Hippocampal formation (tissue), 2 donors: ENCODE measurements at regions not wholly inside any gene's neighbourhood (a gene's known extent, or its start where the extent isn't known, plus 50 kb on each side); places are given as distances from the start of the nearest gene placed in this dataset.
"Not testable (repeated sequence)": the region's sequence is repeated elsewhere in the genome, so short reads cannot be mapped to it uniquely, and the experiment has no call there.

ENCODE experiments used
- DNase-seq, 2 donors: peaks; one replicate each; lab custom pipeline; 2025; lab: John Stamatoyannopoulos, UW

- DNase-seq = no peak
Observed at GRCh38 chr13:59352600-59352999, 811.1 kb downstream of the DIAPH3 start.

- DNase-seq = no peak
Observed at GRCh38 chr13:59354665-59355369, 808.9 kb downstream of the DIAPH3 start.

- no peak for DNase-seq
Observed at GRCh38 chr13:59356607-59357006, 807.1 kb downstream of the DIAPH3 start.

- DNase-seq = no peak
Observed at GRCh38 chr13:59358014-59358413, 805.7 kb downstream of the DIAPH3 start.

GRCh38 chr13:59360108-59360507 is 803.6 kb downstream of the DIAPH3 start:
- no peak for DNase-seq

GRCh38 chr13:59360916-59361315 is 802.8 kb downstream of the DIAPH3 start:
- DNase-seq = no peak

- DNase-seq = no peak
Observed at GRCh38 chr13:59363313-59363712, 800.4 kb downstream of the DIAPH3 start.

- DNase-seq = no peak
Observed at GRCh38 chr13:59363947-59364346, 799.8 kb downstream of the DIAPH3 start.

GRCh38 chr13:59364641-59365085 is 799.1 kb downstream of the DIAPH3 start:
- no peak for DNase-seq

GRCh38 chr13:59367467-59367866 is 796.3 kb downstream of the DIAPH3 start:
- DNase-seq = no peak

- no peak for DNase-seq
Observed at GRCh38 chr13:59367904-59368303, 795.8 kb downstream of the DIAPH3 start.

- no peak for DNase-seq
Observed at GRCh38 chr13:59368693-59369092, 795.0 kb downstream of the DIAPH3 start.

- no peak for DNase-seq
Observed at GRCh38 chr13:59371229-59371628, 792.5 kb downstream of the DIAPH3 start.

- no peak for DNase-seq
Observed at GRCh38 chr13:59373341-59373740, 790.4 kb downstream of the DIAPH3 start.

- DNase-seq = no peak
Observed at GRCh38 chr13:59374691-59375090, 789.0 kb downstream of the DIAPH3 start.

GRCh38 chr13:59384154-59384553 is 779.6 kb downstream of the DIAPH3 start:
- no peak for DNase-seq

GRCh38 chr13:59391696-59392095 is 772.0 kb downstream of the DIAPH3 start:
- DNase-seq = peak; percentile 12 to 54

- no peak for DNase-seq
Observed at GRCh38 chr13:59392328-59392727, 771.4 kb downstream of the DIAPH3 start.

GRCh38 chr13:59394496-59394895 is 769.2 kb downstream of the DIAPH3 start:
- DNase-seq = no peak

GRCh38 chr13:59398127-59398526 is 765.6 kb downstream of the DIAPH3 start:
- no peak for DNase-seq

GRCh38 chr13:59398661-59399060 is 765.1 kb downstream of the DIAPH3 start:
- DNase-seq = no peak

GRCh38 chr13:59399513-59399912 is 764.2 kb downstream of the DIAPH3 start:
- no peak for DNase-seq

- no peak for DNase-seq
Observed at GRCh38 chr13:59404331-59404730, 759.4 kb downstream of the DIAPH3 start.

GRCh38 chr13:59407251-59407650 is 756.5 kb downstream of the DIAPH3 start:
- not testable (repeated sequence) for DNase-seq
